HepG2 (cell line): ENCODE measurements at regions not wholly inside any gene's neighbourhood (a gene's known extent, or its start where the extent isn't known, plus 50 kb on each side); places are given as distances from the start of the nearest gene placed in this dataset.

Source experiments
- small RNA-seq, 3 experiments: library from RNA; depleted of rRNA; stranded (forward); fragments of <200 nt; gene quantifications; one replicate each; pipeline ENCODE3, GENCODE V24; 2012; ENCODE audit warnings: low read depth in 2 of 3, low replicate concordance in 1 of 3; ENCODE audit not compliant: insufficient read length in 3 of 3, insufficient read depth in 2 of 3

Small RNA genes in the stretch of these regions (small RNA-seq; reads per million reads assigned to genes)
- gene AC006504.6 (0 reads per million in 3 experiments), gene RNA5SP470 (0 reads per million in 3 experiments)
